ENCODE measurements at regions not wholly inside any gene's neighbourhood (a gene's known extent, or its start where the extent isn't known, plus 50 kb on each side); places are given as distances from the start of the nearest gene placed in this dataset.

DNA sequence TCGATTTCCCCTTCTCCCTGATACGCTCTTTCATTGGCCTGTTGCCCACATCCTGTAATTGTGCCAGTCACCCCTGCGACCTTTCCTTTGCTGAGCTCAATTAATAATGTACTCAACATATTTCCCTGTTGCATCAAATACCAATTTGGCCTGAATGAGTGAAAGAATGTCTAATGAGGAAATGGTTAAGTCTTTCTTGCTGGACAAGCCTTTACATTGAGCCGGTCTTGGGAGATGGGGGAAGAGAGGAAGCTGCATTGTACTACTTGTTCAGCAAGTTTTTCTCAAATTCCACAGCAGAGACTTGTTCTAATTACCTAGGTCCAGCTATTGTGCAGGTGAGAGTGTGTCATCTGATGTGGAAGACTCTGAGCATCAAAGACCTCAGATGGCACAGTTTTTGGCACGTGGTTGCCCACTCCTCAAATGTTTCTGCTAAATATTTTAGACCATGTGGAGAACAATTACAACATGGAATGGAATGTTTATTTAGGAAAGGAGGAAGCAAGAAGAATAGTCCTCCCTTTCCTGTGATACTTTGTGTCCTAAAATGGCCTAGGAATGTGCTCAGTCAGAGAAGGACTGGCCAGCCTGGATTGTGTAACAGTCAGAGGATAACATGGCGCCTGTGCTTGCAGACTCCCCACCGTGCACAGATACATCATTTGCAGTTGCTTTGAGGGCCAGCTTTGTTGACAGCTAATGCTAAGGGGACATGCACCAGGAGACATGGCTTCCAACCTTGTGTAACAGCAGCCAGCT is 129.5 kb upstream of the E2F8 start:
- TF ChIP-seq, protein P1, sequence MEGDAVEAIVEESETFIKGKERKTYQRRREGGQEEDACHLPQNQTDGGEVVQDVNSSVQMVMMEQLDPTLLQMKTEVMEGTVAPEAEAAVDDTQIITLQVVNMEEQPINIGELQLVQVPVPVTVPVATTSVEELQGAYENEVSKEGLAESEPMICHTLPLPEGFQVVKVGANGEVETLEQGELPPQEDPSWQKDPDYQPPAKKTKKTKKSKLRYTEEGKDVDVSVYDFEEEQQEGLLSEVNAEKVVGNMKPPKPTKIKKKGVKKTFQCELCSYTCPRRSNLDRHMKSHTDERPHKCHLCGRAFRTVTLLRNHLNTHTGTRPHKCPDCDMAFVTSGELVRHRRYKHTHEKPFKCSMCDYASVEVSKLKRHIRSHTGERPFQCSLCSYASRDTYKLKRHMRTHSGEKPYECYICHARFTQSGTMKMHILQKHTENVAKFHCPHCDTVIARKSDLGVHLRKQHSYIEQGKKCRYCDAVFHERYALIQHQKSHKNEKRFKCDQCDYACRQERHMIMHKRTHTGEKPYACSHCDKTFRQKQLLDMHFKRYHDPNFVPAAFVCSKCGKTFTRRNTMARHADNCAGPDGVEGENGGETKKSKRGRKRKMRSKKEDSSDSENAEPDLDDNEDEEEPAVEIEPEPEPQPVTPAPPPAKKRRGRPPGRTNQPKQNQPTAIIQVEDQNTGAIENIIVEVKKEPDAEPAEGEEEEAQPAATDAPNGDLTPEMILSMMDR (IDR thresholded peaks at IDR 0.05): no peak
- TF ChIP-seq POLR2AphosphoS5 (IDR thresholded peaks at IDR 0.05): peak; percentile 21 to 65 (median 26)

Measured in transverse colon (tissue), 4 donors.